Stimulated activated effector memory CD8-positive, alpha-beta T cell treated with anti-CD3 and anti-CD28 coated beads, Interleukin-12 subunit alpha, Interleukin-12 subunit beta, amount 100 ng/mL, for 72 hours (primary cell): ENCODE measurements at regions not wholly inside any gene's neighbourhood (a gene's known extent, or its start where the extent isn't known, plus 50 kb on each side); places are given as distances from the start of the nearest gene placed in this dataset.

Experiments
- ATAC-seq: fragments of 150-1000 bp; cut with Tn5 transposase; 2 replicates; pipeline ENCODE4 v1.10.0; 2021
- DNase-seq, 2 donors: peaks; one replicate each; pipeline ENCODE4 v3.0.0; 2021 to 2022; ENCODE audit warnings: low spot score in 2 of 2
- H3K27ac Mint-ChIP-seq: one replicate; pipeline ENCODE4 v1.8.0; 2022; ENCODE audit warnings: mild to moderate bottlenecking, mixed read lengths
- H3K36me3 Mint-ChIP-seq: one replicate; pipeline ENCODE4 v1.8.0; 2022; ENCODE audit warnings: mild to moderate bottlenecking, mixed read lengths
- H3K4me1 Mint-ChIP-seq: one replicate; pipeline ENCODE4 v1.8.0; 2022; ENCODE audit warnings: mixed read lengths
- H3K4me3 Mint-ChIP-seq: one replicate; pipeline ENCODE4 v1.8.0; 2022; ENCODE audit warnings: mild to moderate bottlenecking, mixed read lengths
- H3K9me3 Mint-ChIP-seq: one replicate; pipeline ENCODE4 v1.8.0; 2022; ENCODE audit warnings: mixed read lengths

DNA sequence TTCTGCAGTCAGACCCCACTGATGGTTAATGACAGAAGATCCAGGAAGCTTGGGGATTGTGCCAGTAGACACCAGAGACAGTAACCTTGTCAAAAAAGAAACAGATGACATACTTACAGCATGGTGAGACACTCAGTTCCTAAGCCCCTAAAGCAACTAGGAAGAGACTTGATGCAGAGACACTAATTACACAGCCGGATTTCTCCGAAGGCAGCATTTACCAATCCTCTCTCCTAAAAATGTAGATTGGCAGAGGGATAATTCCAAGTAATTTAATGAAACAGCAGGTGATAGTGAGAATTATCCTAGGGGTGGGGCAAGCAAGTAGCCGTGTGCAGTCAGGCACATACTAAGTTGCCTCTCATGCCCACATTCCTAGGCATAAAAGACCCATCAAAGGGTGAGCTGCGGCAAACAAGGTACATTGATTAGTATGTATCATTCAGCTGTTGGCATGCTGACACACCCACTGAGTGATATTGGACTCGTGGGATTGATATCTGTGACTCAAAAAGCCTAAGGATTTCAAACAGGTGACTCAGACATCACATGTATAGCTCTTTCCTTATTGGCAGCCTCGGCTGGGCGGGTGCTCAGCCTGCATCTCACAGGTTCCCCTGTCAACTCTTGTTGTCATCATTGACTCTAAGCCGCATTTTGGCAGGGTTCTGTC lies 296.7 kb upstream of the ATP5MC3 start:
- Mint-ChIP-seq H3K36me3 (peaks cover 4% of the 10 kb centered on the region), H3K4me3 (no peak overlapping the region), H3K4me1 (no peaks in the 10 kb centered on the region), H3K9me3 (no peaks in the 10 kb centered on the region), H3K27ac (no peak overlapping the region)
- DNase-seq (no peak), ATAC-seq (no peak)

DNA sequence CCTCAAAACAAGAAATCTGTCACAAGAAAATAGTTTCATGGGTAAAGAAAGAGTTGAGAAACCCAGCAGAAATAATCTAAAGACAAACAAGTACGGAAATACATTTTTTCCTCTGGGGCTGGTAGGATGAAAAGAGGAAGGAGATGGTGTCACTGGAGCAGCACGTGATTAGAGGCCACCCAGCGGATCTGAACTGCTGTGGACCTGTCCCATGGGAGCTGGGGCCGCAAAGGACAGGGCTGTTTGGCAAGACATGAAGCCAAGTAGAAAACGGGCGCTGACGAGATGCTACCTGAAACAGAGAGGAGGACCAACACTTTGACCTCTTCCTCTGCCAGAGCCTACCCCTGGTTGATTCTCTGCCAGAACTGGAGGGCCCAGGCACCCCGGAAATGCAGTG lies 295.4 kb upstream of the ATP5MC3 start:
- peaks cover 4% of the 10 kb centered on the region for H3K36me3 Mint-ChIP-seq
- DNase-seq (no peak), ATAC-seq (no peak)
- no peak overlapping the region for H3K27ac Mint-ChIP-seq
- no peaks in the 10 kb centered on the region for H3K4me1 Mint-ChIP-seq
- H3K4me3 Mint-ChIP-seq, result no peak overlapping the region
- H3K9me3 Mint-ChIP-seq, result no peaks in the 10 kb centered on the region

DNA sequence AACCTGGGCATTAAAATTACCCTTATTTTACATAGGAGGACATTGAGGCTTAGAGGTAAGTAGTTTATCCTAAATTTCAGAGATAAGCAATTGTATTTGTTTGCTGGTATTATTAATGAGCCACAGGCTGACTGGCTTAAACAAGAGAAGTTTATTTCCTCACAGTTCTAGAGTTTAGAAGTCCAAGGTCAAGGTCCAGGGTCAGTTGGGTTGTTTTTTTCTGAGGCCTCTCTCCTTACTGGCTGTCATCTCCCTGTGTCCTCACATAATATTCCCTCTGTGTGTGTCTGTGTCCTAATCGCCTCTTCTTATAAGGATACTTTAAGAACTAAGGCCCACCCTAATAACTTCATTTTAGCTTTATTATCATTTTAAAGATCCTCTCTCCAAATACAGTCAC lies 294.9 kb upstream of the ATP5MC3 start:
- Mint-ChIP-seq H3K4me3 (no peak overlapping the region), H3K9me3 (no peaks in the 10 kb centered on the region), H3K27ac (no peak overlapping the region), H3K36me3 (peaks cover 4% of the 10 kb centered on the region), H3K4me1 (no peaks in the 10 kb centered on the region)
- no peak for ATAC-seq
- DNase-seq, result no peak

DNA sequence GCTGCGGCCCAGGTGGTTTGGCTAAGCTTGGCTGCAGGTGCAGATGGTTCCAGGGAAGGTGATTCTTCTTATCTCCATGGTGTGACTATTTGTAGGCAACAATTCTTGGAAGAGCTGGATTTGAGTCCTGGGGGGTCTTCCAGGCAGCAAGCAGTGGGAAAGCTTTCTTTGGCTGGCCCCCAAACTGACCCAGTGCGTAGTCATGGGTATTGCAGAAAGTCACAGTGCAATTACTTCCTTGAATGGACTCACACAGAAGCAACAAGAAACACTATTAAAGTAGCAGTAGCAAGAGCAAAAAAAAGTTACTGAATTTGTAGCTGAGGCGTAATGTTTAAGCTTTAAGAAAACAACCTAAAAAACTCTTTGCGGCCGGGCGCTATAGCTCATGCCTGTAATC lies 293.6 kb upstream of the ATP5MC3 start:
- Mint-ChIP-seq H3K9me3 (no peaks in the 10 kb centered on the region), H3K36me3 (peaks cover 4% of the 10 kb centered on the region)
- no peak for ATAC-seq

DNA sequence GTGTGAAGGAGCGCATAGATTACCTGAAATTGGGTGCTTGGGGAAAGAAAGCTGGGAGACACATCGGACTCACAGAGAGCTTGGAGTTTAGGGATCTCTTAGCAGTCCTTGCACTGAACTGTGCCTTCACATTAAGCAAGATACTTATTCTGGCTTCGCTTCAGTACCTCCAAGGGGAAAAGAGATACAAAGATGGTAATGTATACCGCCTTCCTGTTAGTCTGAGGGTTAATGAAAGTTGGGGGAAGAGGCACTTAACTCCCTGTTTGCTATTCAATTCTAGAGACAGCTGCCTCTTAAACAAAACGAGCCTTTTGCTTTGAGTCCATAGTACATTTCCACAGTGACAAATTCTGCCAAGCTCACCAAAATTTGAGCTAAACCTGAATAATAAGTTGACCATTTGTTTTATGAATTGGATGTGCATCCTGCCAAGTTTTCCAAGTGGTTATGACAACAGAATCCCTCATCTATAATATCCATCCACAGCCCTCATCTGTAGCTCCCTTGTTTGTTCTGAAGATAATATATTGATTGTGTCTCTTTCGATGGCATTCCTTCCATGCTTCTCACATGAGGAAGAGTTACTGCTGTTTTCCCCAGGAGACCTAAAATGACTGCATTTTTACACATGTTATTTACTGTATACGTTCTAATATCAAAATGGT lies 287.1 kb upstream of the ATP5MC3 start:
- ATAC-seq, result no peak
- no peak overlapping the region for H3K4me3 Mint-ChIP-seq
- no peaks in the 10 kb centered on the region for H3K4me1 Mint-ChIP-seq
- H3K9me3 Mint-ChIP-seq, result no peaks in the 10 kb centered on the region
- DNase-seq, result no peak
- no peak overlapping the region for H3K27ac Mint-ChIP-seq
- no peaks in the 10 kb centered on the region for H3K36me3 Mint-ChIP-seq

More for the DNA sequence above, 293.6 kb upstream of the ATP5MC3 start:
- H3K4me1 Mint-ChIP-seq, result no peaks in the 10 kb centered on the region
- DNase-seq, result no peak
- H3K4me3 Mint-ChIP-seq, result no peak overlapping the region
- H3K27ac Mint-ChIP-seq, result no peak overlapping the region

DNA sequence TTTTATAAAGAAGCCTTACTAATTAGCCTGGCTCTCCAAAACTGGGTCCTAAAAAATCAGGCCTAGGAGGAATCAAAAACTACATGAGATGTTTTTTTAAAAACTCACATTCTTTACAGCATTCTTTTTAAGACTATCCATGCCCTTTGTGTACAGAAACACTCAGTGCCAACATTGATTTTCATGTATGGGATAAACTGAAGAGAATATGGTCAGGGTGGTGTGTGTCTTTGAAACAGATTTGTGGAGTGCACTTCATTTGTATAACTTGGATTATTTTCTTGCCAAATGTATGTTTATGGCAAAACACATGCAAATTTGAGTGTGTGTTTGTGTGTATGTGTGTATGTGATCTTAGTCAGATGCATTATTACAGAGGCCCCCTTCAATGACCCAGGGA lies 283.6 kb upstream of the ATP5MC3 start:
- no peaks in the 10 kb centered on the region for H3K36me3 Mint-ChIP-seq
- ATAC-seq, result no peak
- no peaks in the 10 kb centered on the region for H3K4me1 Mint-ChIP-seq
- DNase-seq, result no peak
- H3K4me3 Mint-ChIP-seq, result no peak overlapping the region
- no peak overlapping the region for H3K27ac Mint-ChIP-seq
- H3K9me3 Mint-ChIP-seq, result no peaks in the 10 kb centered on the region

DNA sequence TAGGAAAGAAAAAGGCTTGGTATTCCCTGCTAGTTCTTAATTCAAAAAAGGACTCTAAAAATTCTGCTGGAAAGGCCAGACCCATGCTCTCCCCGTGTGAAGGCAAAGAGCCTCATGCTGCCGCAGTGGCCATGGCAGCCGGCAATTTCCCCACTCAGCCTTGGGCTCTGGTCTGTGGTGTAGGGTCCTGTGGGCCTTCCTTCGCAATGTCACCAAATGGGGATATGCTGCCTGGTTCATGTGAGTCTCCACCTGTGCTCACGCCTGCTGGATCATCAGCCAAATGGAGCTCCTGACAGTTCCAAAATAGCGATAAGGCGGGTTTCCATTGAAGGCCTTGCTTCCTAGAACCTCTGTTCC lies 282.8 kb upstream of the ATP5MC3 start:
- no peak for ATAC-seq
- Mint-ChIP-seq H3K36me3 (no peaks in the 10 kb centered on the region), H3K4me1 (no peaks in the 10 kb centered on the region), H3K4me3 (no peak overlapping the region), H3K9me3 (no peaks in the 10 kb centered on the region), H3K27ac (no peak overlapping the region)
- no peak for DNase-seq

DNA sequence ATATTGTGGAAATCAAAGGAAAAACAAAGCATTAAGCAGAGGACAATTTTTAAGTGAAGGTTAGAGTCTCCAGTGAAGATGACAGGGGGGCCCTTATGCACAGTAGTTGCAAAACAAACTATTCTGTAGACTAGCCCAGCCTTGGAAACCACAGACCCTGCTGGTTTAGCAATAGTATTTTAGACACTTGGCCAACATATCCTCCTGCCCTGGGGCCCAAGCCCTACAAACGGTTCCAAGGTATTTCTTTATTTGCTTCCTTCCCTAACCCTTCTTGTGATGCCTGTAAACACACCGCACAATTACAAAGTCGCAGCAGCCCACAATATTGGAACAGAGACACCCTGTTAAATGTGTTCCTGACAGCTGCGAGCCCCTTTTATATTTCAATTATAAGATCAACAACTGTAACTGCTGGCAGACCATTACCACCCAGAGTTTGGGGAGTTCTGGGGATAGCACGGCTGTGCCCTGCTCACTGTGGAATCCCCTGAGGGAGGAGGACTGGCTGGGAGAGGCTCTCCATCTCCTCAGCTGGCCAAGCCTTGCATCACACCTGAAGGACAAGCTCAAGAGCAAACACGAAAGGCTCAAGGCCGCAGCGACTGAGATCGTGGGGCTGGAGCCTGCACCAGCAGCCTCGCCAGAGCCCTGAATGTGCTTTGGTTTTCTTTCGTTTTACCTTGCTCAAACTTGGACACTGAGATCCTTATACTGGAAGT lies 282.2 kb upstream of the ATP5MC3 start:
- H3K4me1 Mint-ChIP-seq, result no peaks in the 10 kb centered on the region
- H3K36me3 Mint-ChIP-seq, result no peaks in the 10 kb centered on the region
- H3K9me3 Mint-ChIP-seq, result no peaks in the 10 kb centered on the region
- H3K4me3 Mint-ChIP-seq, result no peak overlapping the region
- H3K27ac Mint-ChIP-seq, result no peak overlapping the region
- no peak for ATAC-seq
- DNase-seq, result no peak

DNA sequence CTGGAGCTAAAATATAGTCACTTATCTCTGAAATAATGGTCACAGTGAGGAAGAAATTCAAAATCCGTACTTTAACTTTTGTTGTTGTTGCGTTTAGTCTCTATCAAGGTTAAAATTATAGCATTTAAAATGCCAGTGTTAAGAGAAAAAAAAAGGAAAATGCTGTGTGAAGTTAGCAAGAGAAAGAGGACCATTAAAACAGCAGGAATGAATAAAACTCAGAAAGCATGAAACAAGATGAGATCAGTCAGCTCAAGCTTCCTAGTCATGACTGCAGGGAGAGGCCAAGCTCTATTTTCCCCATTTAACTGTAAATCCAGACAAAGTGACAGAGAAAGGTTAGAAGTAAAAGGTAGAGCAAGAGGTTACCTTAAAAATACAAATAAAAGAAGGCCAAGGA lies 281.7 kb upstream of the ATP5MC3 start:
- no peak overlapping the region for H3K4me3 Mint-ChIP-seq

DNA sequence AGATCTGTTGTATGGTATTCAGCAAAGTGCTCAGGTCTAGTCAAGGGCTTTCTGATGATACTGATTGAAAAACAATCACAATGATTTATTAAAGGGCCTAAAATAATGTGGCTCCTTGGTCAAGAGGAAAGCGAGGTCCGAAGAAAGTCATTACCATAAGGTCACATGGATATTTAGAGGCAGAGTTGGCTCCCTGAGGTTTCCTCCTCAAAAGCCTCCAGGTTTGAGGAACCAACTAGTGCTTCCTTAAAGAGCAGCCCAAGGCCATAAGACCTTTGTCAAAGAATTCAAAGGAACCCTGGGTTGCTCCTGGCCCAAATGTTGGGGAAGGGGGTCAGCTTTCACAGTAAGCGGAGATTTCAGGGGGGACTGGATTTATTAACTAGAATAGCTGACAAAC lies 280.7 kb upstream of the ATP5MC3 start:
- H3K27ac Mint-ChIP-seq, result no peak overlapping the region
- H3K4me3 Mint-ChIP-seq, result no peak overlapping the region
- no peaks in the 10 kb centered on the region for H3K9me3 Mint-ChIP-seq
- no peaks in the 10 kb centered on the region for H3K36me3 Mint-ChIP-seq
- H3K4me1 Mint-ChIP-seq, result no peaks in the 10 kb centered on the region
- DNase-seq (no peak), ATAC-seq (no peak)

More for the DNA sequence above, 281.7 kb upstream of the ATP5MC3 start:
- Mint-ChIP-seq H3K27ac (no peak overlapping the region), H3K9me3 (no peaks in the 10 kb centered on the region), H3K4me1 (no peaks in the 10 kb centered on the region), H3K36me3 (no peaks in the 10 kb centered on the region)
- ATAC-seq, result no peak
- no peak for DNase-seq

DNA sequence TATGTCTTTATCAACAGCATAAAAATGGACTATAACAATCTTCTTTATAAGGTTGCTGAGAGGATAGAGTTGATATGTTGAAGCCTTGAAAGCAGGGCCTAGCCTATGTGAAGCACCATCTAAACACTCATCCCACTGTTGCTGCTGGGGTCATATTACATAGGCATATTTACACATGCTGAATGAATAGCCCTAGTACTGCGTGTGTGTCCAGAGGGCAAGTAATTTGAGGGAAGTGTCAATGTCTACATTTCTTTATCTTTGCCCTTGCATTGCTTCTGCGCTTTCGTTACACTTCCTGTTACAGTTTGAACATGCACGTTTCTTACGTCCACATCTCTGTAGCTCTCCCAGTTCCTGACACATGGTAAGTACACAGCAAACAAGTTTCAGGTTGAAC lies 280.3 kb upstream of the ATP5MC3 start:
- Mint-ChIP-seq H3K4me3 (no peak overlapping the region), H3K27ac (no peak overlapping the region), H3K9me3 (no peaks in the 10 kb centered on the region), H3K4me1 (no peaks in the 10 kb centered on the region), H3K36me3 (no peaks in the 10 kb centered on the region)
- no peak for DNase-seq
- no peak for ATAC-seq

DNA sequence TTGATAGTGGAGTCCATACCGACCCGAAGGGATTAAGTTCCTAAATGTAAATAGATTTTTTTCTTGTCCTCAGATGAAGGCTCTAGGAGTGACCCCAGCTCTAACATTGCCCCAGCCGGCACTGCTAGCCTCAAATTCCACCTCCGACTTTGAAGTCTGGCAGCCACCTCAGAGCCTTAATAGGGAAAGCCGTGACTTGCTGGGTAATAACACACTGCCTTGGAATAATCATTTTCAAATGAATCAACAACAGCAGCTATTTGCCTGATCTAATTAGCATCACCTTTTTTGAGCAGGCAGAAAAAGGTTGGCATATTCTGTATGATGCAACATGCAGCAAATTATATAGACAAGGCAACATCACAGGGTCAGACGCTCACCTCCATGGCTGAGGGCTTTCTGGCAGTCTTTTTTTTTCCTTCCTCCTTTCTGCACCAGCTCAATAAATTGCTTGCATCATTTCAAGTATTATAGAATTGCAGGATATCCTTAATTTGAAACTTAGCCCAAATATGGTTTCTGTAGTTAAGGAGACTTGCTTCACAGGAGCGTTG lies 276.5 kb upstream of the ATP5MC3 start:
- H3K27ac Mint-ChIP-seq, result no peak overlapping the region
- H3K36me3 Mint-ChIP-seq, result no peaks in the 10 kb centered on the region
- no peak for DNase-seq
- no peaks in the 10 kb centered on the region for H3K4me1 Mint-ChIP-seq
- no peaks in the 10 kb centered on the region for H3K9me3 Mint-ChIP-seq
- ATAC-seq, result no peak
- H3K4me3 Mint-ChIP-seq, result no peak overlapping the region

DNA sequence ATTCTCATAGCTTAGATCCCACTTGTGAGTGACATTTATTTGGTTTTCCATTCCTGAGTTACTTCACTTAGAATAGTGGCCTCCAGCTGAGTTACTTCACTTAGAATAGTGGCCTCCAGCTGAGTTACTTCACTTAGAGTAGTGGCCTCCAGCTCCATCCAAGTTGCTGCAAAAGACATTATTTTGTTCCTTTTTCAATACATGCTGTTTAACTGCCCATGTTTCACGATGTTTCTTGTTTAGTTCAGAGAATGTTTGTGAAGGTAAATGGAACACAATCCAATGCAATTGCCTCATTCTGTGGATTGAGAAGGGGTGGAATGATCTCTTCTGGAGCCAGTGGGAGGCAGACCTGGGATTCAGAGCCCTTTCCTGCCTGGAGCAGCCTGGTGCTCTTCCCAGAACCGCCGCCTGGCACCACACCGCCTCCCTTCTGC lies 273.5 kb upstream of the ATP5MC3 start:
- H3K36me3 Mint-ChIP-seq, result no peaks in the 10 kb centered on the region
- no peak for ATAC-seq
- no peak overlapping the region for H3K27ac Mint-ChIP-seq
- H3K4me3 Mint-ChIP-seq, result no peak overlapping the region
- no peaks in the 10 kb centered on the region for H3K4me1 Mint-ChIP-seq
- DNase-seq, result no peak
- no peaks in the 10 kb centered on the region for H3K9me3 Mint-ChIP-seq

DNA sequence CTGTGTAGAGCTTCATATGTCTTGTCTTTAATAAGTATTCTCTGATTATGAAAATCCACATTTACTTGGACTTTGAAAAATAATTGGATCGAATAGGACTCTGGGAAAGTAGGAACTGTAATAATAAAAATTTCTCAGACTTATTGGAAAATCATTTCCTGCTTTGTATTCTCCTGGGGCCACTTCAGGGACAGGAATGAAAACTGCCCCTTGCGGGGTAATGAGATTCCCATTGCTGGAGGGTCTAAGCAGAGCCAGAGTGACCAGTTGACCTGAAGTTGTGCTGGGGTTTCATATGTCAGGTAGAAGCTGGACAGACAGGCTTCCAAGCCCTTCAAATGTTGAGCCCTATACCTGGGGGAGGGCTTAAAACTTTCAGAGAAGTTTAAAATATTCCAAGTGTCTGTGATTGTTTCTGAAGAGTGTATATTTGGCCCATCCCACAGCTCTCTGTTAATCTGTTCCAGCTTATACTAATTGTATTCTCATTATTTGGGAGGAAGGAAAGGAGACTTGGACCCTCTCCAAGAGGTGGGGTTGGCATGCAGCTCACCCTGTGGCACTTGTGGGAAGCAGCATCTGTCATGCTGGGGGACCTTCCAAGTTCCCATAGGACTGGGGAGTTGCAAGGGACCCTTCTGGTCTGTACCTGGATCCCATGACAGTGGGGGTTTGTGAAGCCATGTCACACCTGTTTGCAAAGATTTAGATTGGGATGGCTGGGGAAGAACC lies 268.7 kb upstream of the ATP5MC3 start:
- DNase-seq (no peak), ATAC-seq (no peak)
- H3K27ac Mint-ChIP-seq, result no peak overlapping the region
- no peaks in the 10 kb centered on the region for H3K9me3 Mint-ChIP-seq
- no peaks in the 10 kb centered on the region for H3K36me3 Mint-ChIP-seq
- no peaks in the 10 kb centered on the region for H3K4me1 Mint-ChIP-seq
- no peak overlapping the region for H3K4me3 Mint-ChIP-seq

DNA sequence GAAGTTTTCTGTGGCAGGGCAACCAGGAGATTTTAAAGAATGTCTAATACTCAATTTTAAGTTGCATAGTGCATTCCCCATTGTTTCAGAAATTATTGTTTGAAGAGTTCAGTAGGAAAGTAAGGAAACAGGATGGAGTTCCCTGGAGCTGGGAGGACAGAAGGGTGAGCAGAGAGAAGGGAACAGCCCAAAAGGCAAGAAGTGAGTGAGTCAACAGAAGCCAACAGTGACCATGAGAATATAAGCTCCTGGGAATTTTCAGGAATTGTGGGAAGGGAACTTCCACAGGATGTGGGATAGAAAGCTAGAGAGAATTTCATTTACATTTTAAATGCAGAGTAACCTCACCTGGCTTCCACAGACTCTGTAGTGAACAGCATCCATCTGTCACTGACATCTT lies 268.1 kb upstream of the ATP5MC3 start:
- Mint-ChIP-seq H3K4me1 (no peaks in the 10 kb centered on the region), H3K9me3 (no peaks in the 10 kb centered on the region), H3K4me3 (no peak overlapping the region), H3K36me3 (no peaks in the 10 kb centered on the region), H3K27ac (no peak overlapping the region)
- DNase-seq (no peak), ATAC-seq (no peak)
